Nephron (organoid): ENCODE measurements at regions not wholly inside any gene's neighbourhood (a gene's known extent, or its start where the extent isn't known, plus 50 kb on each side); places are given as distances from the start of the nearest gene placed in this dataset.

ENCODE experiments used
- H3K27ac Mint-ChIP-seq, 3 experiments: 2 replicates each; pipeline ENCODE4 v1.8.0; 2020; ENCODE audit warnings: mixed read lengths in 3 of 3, mild to moderate bottlenecking in 2 of 3, moderate library complexity in 1 of 3
- H3K27me3 Mint-ChIP-seq: 2 replicates; pipeline ENCODE4 v1.8.0; 2021; ENCODE audit warnings: low read depth, mild to moderate bottlenecking, moderate library complexity, mixed read lengths
- H3K36me3 Mint-ChIP-seq: 2 replicates; pipeline ENCODE4 v1.8.0; 2020; ENCODE audit warnings: low read depth, mixed read lengths
- H3K4me1 Mint-ChIP-seq: 2 replicates; pipeline ENCODE4 v1.8.0; 2020; ENCODE audit warnings: mixed read lengths
- H3K4me3 Mint-ChIP-seq, 3 experiments: 2 replicates each; pipeline ENCODE4 v1.8.0; 2020; ENCODE audit warnings: mild to moderate bottlenecking in 3 of 3, mixed read lengths in 3 of 3, moderate library complexity in 2 of 3
- H3K9me3 Mint-ChIP-seq: 2 replicates; pipeline ENCODE4 v1.8.0; 2020; ENCODE audit warnings: mixed read lengths
- CTCF ChIP-seq, 3 experiments: fragments of 200-600 bp; sonication (generic); IDR thresholded peaks; one replicate each; pipeline ENCODE4 v1.5.0; 2021; ENCODE audit warnings: antibody characterized with exemption in 3 of 3; ENCODE audit not compliant: unreplicated experiment in 3 of 3

GRCh38 chr3:175885231-175885766 is 1026.2 kb downstream of the NAALADL2 start:
- Mint-ChIP-seq H3K27ac (no peak overlapping the region), H3K4me3 (no peak overlapping the region), H3K9me3 (peaks cover 29% of the 10 kb centered on the region), H3K4me1 (no peaks in the 10 kb centered on the region), H3K27me3 (no peaks in the 10 kb centered on the region), H3K36me3 (no peaks in the 10 kb centered on the region)
- TF ChIP-seq CTCF (IDR thresholded peaks at IDR 0.05; ENCODE audit: unreplicated experiment in 3 of 3), result no peak

DNA sequence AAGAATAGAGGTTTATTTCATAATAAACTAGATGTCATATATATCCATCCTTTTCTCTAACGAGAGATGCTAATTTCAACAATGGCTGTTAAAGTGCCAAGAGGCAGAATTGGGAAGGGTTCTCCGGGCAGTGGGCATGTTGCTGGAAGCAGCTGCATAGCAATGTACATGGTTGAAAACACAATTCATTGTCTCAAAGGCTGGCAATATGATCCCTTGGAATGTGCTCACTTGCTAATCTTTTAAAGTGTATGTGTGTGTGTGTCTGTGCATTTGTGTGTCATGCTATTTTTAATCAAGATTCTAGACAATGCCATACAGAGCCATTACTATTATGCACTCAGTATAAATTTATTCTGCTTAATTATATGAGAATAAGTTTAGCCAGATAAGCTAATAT is 1020.3 kb downstream of the NAALADL2 start:
- Mint-ChIP-seq H3K27me3 (no peaks in the 10 kb centered on the region), H3K9me3 (peaks cover 19% of the 10 kb centered on the region), H3K4me1 (peaks cover 23% of the 10 kb centered on the region), H3K27ac (no peak overlapping the region), H3K4me3 (no peak overlapping the region), H3K36me3 (no peaks in the 10 kb centered on the region)
- TF ChIP-seq CTCF (IDR thresholded peaks at IDR 0.05; ENCODE audit: unreplicated experiment in 3 of 3), result no peak

DNA sequence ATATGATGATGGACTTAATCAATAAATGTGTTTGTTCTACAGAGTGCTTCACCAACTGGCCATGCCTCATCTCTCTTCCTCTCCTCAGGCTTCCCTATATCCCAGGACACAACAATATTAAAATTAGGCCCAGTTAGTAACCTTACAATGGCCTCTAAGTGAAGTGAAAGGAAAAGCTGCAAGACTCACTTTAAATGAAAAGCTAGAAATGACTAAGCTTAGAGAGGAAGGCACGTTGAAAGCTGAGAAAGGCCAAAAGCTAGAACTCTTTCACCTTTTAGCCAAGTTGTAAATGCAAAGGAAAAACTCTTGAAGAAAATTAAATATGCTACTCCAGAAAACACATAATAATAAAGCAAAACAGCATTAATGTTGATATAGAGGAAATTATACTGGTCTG is 1010.3 kb downstream of the NAALADL2 start:
- peaks cover 3% of the 10 kb centered on the region for H3K9me3 Mint-ChIP-seq
- TF ChIP-seq CTCF (IDR thresholded peaks at IDR 0.05; ENCODE audit: unreplicated experiment in 3 of 3), result no peak
- no peak overlapping the region for H3K4me3 Mint-ChIP-seq
- peaks cover 4% of the 10 kb centered on the region for H3K36me3 Mint-ChIP-seq
- peak overlapping the region in 2 of 3 experiments; percentile 16 to 33 for H3K27ac Mint-ChIP-seq
- peaks cover 4% of the 10 kb centered on the region for H3K27me3 Mint-ChIP-seq
- peaks cover 26% of the 10 kb centered on the region for H3K4me1 Mint-ChIP-seq

DNA sequence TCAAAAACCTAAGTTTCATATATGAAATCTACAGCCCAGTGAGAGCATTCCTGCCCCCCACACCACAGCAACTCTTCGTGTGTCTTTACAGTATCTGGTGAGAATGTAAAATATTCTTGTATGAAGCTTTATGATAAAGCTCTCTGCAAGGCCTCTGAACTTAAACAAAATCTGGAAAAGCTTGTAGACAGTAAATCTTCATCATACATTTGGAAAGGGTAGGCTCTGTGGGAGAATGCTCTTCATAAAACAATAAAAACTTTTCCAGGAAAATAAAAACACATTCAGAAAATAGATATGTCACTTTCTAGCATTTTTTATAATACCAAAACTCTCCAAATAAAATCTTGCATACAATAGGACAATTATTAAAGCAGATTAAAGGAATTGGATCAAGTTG is 1009.5 kb downstream of the NAALADL2 start:
- Mint-ChIP-seq H3K4me3 (no peak overlapping the region), H3K27me3 (peaks cover 4% of the 10 kb centered on the region)

GRCh38 chr3:175865724-175866123 is 1006.6 kb downstream of the NAALADL2 start:
- H3K27ac Mint-ChIP-seq, result peak overlapping the region; percentile 30 to 82 (median 68)
- H3K9me3 Mint-ChIP-seq, result no peaks in the 10 kb centered on the region
- H3K4me3 Mint-ChIP-seq, result no peak overlapping the region
- no peaks in the 10 kb centered on the region for H3K36me3 Mint-ChIP-seq
- peaks cover 26% of the 10 kb centered on the region for H3K4me1 Mint-ChIP-seq
- H3K27me3 Mint-ChIP-seq, result peaks cover 4% of the 10 kb centered on the region
- no peak for TF ChIP-seq CTCF (IDR thresholded peaks at IDR 0.05; ENCODE audit: unreplicated experiment in 3 of 3)

More for the DNA sequence above, 1009.5 kb downstream of the NAALADL2 start:
- H3K9me3 Mint-ChIP-seq, result peaks cover 3% of the 10 kb centered on the region
- no peak for TF ChIP-seq CTCF (IDR thresholded peaks at IDR 0.05; ENCODE audit: unreplicated experiment in 3 of 3)
- peaks cover 26% of the 10 kb centered on the region for H3K4me1 Mint-ChIP-seq
- peak overlapping the region; percentile 13 to 64 (median 58) for H3K27ac Mint-ChIP-seq
- peaks cover 4% of the 10 kb centered on the region for H3K36me3 Mint-ChIP-seq

DNA sequence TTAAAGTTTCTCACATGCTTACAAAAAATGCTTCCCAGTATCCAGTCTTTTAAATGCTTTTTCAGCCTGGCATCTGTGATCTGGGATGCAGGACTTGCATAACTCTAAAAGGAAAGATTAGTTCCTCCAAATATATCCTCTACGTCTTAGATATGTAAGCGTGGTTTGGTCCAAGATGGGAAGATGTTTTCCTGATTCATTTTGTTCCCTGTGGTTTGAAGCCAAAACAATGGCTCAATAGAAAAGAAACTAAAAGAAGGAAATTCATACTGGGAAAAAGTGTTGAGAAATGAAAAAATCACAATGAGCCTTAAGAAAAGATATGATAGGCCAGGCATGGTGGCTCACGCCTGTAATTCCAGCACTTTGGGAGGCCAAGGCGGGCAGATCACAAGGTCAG is 1002.8 kb downstream of the NAALADL2 start:
- Mint-ChIP-seq H3K4me1 (peaks cover 12% of the 10 kb centered on the region), H3K27ac (no peak overlapping the region), H3K27me3 (peaks cover 4% of the 10 kb centered on the region), H3K4me3 (no peak overlapping the region), H3K36me3 (no peaks in the 10 kb centered on the region), H3K9me3 (peaks cover 4% of the 10 kb centered on the region)
- TF ChIP-seq CTCF (IDR thresholded peaks at IDR 0.05; ENCODE audit: unreplicated experiment in 3 of 3), result no peak
